ENCODE measurements at regions not wholly inside any gene's neighbourhood (a gene's known extent, or its start where the extent isn't known, plus 50 kb on each side); places are given as distances from the start of the nearest gene placed in this dataset.

DNA sequence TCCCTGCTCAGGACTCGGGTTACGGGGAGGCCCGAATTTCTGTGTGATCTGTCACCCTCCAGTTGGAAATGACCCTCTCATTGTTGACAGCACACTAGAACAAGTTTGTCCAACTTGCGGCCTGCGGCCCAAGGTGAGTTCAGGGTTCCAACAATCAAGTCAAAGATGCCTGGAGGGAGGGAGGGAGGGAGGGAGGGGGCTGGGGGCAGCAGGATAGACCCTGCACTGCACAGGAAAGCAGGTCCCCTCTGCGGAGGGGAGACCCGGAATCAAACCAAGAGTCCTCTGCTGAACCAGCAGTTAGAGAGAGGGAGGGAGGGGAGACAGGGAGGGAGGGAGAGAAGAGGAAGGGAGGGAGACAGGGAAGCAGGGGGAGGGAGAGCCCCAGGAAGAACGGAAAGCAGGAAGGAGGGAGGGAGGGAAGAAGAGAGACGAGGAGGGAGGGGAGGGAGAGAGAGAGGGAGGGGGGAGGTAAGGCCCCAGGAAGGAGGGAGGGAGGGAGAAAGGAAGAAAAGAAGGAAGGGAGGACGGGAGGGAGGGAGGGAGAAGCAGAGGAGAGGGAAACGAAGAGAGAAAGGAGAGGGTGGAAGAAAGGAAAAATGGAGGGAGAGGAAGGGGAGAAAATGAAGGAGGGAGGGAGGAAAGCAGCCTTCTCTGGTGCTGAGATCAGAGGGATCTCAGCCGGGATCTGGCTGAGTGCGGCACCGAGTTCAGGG, 96.7 kb upstream of the CDH5 start:
- no peaks in the 10 kb centered on the region for H3K9me3 Mint-ChIP-seq
- H3K27ac Mint-ChIP-seq: no peak overlapping the region
- ChIA-PET CTCF (interaction anchor here (1.6 kb wide), 1 partner anchor 74 kb away, joined by 3 read pairs; no protein-coding TSS in a partner anchor), POLR2A (no interaction called here)
- H3K4me1 Mint-ChIP-seq: peaks cover 6% of the 10 kb centered on the region
- peaks cover 23% of the 10 kb centered on the region for H3K27me3 Mint-ChIP-seq
- no peaks in the 10 kb centered on the region for H3K36me3 Mint-ChIP-seq (ENCODE audit: low read depth)
- peak; percentile 15 for DNase-seq
- no peak overlapping the region for H3K4me3 Mint-ChIP-seq

DNA sequence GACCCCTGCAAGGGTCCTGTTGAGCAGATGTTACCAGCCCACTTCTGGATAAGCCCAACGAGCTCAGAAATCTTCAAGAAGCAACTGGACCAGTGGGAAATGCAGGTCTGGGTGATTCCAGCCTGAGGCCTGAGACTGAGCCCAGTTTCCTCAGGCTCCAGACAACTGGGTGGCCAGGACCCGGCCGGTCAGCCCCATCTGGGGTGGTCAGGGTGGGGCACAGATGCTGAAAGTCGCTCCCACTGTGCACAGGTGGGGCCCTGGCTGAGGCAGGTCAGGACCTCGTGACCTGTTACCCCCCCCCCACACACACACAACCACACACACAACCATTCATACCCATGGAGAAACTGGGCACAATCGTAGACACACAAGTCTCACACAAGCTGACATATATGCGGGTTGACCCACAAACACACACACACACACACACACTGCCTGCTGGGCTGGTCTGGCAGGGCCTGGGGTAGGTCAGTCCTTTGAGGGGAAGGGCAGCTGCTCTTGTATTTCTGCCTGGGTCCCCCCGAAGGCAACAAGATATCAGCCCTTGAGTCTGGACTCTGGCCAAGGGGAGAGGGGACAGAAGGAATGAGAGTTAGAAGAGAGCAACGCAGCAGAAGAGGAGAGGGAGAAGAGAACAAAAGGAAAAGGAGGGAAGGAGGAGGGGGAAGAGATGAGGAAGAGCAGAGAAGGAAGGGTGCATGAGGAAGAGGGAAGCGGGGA, 99.0 kb upstream of the CDH5 start:
- ChIA-PET CTCF (interaction anchor here (2.3 kb wide), 1 partner anchor 8 kb away, joined by 7 read pairs; no protein-coding TSS in a partner anchor), POLR2A (no interaction called here)
- H3K4me3 Mint-ChIP-seq: no peak overlapping the region
- peak; percentile 5 for DNase-seq
- no peaks in the 10 kb centered on the region for H3K36me3 Mint-ChIP-seq (ENCODE audit: low read depth)
- H3K27me3 Mint-ChIP-seq: peaks cover 23% of the 10 kb centered on the region
- H3K27ac Mint-ChIP-seq: no peak overlapping the region
- no peaks in the 10 kb centered on the region for H3K9me3 Mint-ChIP-seq
- H3K4me1 Mint-ChIP-seq: peaks cover 4% of the 10 kb centered on the region

DNA sequence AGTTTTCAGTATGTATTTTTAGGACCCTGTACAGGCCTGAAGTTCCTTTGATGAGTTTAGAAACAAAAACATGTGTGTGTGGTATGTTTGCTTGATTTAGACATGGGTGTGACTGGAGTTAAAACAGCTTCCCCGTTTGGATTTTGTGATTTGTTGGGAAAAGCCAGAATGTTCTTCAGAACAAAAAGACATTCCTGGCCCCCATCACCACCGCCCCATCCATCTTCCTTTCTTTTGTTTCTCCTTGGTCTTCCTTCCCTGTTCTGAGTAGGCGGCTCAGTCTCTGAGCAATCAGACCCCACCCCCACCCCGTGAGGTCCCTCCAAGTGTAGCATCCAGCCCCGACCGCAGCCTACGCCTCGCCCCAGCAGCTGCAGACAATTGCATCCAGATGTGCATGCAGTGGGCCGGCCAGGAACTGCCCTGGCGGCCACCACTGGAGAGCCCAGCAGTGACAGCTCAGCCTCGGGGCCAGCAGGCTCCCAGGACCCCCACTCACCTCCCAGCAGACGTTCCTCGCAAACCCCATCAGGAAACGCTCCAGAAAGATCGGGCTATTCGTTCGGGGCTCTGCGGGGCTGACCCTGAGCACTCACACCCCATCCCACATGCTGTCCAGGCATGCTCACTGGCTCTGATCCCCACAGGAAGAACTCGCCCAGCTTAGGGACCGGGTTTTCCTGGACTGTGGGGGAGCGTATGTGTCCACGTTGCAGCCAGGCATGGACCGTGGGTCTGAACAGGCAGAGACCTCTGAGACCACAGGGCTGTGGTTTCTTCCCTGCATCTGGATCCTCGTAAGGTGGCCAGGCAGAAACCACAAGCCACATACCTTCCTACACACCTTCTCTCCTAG, 99.8 kb upstream of the CDH5 start:
- no peaks in the 10 kb centered on the region for H3K36me3 Mint-ChIP-seq (ENCODE audit: low read depth)
- peaks cover 4% of the 10 kb centered on the region for H3K4me1 Mint-ChIP-seq
- no peak overlapping the region for H3K4me3 Mint-ChIP-seq
- no peak overlapping the region for H3K27ac Mint-ChIP-seq
- CTCF ChIA-PET: interaction anchor here (2.3 kb wide), 1 partner anchor 9 kb away, joined by 7 read pairs; no protein-coding TSS in a partner anchor
- peaks cover 23% of the 10 kb centered on the region for H3K27me3 Mint-ChIP-seq
- DNase-seq: peak; percentile 13
- no peaks in the 10 kb centered on the region for H3K9me3 Mint-ChIP-seq
- POLR2A ChIA-PET: no interaction called here

DNA sequence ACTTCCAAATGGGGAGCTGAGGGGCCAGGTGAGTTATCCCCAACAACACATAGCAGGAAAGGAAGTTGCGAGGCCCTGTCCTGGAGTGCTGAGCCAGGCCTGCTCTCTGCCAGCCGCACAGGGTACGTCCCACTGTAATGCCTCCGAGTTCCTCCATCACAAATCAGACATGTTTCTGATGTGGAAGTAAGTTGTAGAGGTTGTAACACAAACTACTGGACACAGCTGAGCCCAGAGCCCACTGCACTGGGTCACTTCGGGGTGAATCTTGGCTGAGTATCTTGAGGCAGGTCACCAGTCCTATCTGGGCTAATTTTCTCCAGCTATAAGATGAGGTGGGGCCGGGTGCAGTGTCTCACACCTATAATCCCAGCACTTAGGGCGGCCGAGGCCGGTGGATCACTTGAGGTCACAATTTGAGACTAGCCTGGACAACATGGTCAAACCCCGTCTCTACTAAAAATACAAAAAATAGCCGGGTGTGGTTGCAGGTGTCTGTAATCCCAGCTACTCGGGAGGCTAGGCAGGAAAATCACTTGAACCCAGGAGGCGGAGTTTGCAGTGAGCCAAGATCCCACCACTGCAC, 100.8 kb upstream of the CDH5 start:
- Mint-ChIP-seq H3K27ac (no peak overlapping the region), H3K36me3 (ENCODE audit: low read depth) (no peaks in the 10 kb centered on the region), H3K27me3 (peaks cover 20% of the 10 kb centered on the region), H3K4me3 (no peak overlapping the region), H3K9me3 (no peaks in the 10 kb centered on the region), H3K4me1 (peaks cover under 1% of the 10 kb centered on the region)
- POLR2A ChIA-PET: no interaction called here
- DNase-seq: peak; percentile 11
- CTCF ChIA-PET: interaction anchor here (2.3 kb wide), 1 partner anchor 10 kb away, joined by 7 read pairs; no protein-coding TSS in a partner anchor

DNA sequence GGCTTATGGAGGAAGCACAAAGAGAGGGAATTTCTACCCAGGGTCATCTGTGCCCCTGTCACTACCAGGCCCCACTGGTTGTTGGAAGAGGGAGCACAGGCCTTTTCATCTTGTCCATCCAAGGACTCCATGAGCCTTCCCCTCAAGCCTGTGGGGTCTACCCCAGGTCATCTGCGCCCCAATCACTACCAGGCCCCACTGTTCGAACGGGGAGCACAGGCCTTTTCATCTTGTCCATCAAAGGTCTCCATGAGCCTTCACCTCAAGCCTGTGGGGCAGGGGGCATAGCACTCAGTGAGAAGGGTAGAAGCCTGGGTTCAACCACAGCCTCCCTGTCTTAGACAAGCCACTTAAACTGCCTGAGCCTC, 101.5 kb upstream of the CDH5 start:
- Mint-ChIP-seq H3K36me3 (ENCODE audit: low read depth) (no peaks in the 10 kb centered on the region), H3K27ac (no peak overlapping the region), H3K9me3 (no peaks in the 10 kb centered on the region), H3K4me3 (no peak overlapping the region), H3K4me1 (no peaks in the 10 kb centered on the region), H3K27me3 (peaks cover 19% of the 10 kb centered on the region)
- ChIA-PET POLR2A (no interaction called here), CTCF (no interaction called here)
- no peak for DNase-seq

DNA sequence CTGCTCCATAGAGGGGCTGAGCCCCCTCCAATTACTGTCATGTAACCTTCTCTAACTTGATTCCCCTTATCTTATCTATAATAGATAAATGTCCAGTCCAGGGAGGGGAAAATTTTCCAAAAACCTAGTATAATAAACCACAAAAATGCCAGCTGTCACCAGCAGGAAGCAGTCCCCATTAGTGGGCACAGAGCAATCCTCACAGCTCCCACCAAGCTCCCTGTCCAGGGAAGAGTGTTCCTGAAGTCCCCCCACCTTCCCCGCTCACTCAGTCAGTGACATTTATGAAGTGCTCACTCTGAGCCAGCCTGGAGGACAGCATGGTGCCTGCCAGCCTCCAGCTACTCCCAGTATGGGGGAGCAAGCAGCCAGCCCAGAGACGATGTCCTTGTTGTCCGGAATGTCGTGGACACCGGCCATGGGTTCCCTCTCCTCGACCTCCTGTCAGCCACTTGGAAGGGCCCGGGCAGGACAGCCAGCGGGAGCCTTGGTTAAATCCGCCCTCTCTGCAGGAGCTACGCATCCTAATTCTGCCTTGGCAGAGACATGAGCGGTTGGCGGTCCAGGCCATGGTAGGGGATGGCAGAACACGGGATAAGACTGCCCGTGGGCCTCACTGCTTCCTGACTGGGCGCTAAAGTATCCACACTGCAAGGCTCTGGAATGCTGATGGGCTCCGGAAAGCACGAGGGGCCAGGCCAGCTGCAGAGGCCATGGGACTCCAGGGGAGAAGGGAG, 102.0 kb upstream of the CDH5 start:
- H3K27me3 Mint-ChIP-seq: peaks cover 19% of the 10 kb centered on the region
- H3K27ac Mint-ChIP-seq: no peak overlapping the region
- peak; percentile 12 for DNase-seq
- ChIA-PET POLR2A (no interaction called here), CTCF (no interaction called here)
- H3K36me3 Mint-ChIP-seq (ENCODE audit: low read depth): no peaks in the 10 kb centered on the region
- no peaks in the 10 kb centered on the region for H3K9me3 Mint-ChIP-seq
- no peak overlapping the region for H3K4me3 Mint-ChIP-seq
- H3K4me1 Mint-ChIP-seq: no peaks in the 10 kb centered on the region

DNA sequence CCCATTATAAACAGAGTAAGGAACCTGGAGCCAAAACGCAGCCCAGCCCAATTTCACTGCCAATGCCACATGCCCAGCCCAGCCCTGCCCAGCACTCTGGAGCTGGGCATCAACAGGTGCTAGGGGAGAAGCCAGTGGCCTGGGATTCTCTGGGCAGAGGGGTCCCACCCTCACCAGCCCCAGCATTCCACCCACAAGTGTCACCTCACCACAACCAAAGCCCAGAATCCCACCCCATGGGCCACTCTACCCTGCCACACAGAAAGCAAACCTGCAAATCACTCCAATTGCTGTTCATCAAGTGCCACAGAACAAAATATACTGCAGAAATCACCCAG, 102.5 kb upstream of the CDH5 start:
- H3K9me3 Mint-ChIP-seq: no peaks in the 10 kb centered on the region
- CTCF ChIA-PET: no interaction called here
- peaks cover 15% of the 10 kb centered on the region for H3K27me3 Mint-ChIP-seq
- H3K36me3 Mint-ChIP-seq (ENCODE audit: low read depth): no peaks in the 10 kb centered on the region
- DNase-seq: no peak
- no peak overlapping the region for H3K27ac Mint-ChIP-seq
- POLR2A ChIA-PET: no interaction called here
- H3K4me1 Mint-ChIP-seq: no peaks in the 10 kb centered on the region
- no peak overlapping the region for H3K4me3 Mint-ChIP-seq

DNA sequence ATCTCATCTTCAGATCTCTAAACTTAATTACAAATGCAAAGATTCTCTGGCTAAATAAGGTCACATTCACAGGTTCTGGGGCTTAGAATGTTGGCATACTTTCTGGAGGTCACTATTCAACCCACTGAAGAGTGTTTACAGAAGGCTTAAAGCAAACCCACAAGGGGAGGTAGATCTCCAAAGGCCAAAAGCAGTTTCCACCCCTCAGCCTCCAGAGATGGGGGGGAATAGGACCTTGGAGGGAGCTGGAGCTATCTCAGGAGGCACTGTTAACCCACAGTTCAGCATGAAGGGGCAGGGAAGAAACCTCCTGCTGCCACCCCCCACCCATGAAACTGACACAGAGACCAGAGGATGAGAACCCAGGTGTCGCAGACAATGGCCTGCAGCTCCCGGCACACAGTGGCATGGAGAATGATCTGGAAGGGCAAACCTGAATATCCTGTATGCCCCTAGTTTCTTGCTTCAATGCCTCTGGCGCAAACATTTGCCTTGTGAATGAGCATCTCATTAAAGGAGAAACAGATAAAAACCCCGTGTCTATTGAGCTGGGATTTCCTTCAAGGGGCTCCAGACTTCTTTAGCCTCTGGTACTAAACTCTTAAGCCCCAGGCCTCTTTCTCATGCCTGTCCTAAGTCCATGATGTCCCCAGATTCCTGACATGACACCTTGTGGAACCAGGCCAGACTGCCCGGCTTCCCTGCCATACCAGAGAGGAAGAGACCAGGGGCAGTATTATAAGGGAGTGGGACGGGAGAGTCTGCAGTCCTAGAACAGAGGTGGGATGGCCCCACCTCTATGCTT, 103.1 kb upstream of the CDH5 start:
- DNase-seq: peak; percentile 7
- peaks cover 15% of the 10 kb centered on the region for H3K27me3 Mint-ChIP-seq
- ChIA-PET CTCF (no interaction called here), POLR2A (no interaction called here)
- H3K4me3 Mint-ChIP-seq: no peak overlapping the region
- H3K4me1 Mint-ChIP-seq: no peaks in the 10 kb centered on the region
- H3K27ac Mint-ChIP-seq: no peak overlapping the region
- H3K9me3 Mint-ChIP-seq: no peaks in the 10 kb centered on the region
- no peaks in the 10 kb centered on the region for H3K36me3 Mint-ChIP-seq (ENCODE audit: low read depth)

DNA sequence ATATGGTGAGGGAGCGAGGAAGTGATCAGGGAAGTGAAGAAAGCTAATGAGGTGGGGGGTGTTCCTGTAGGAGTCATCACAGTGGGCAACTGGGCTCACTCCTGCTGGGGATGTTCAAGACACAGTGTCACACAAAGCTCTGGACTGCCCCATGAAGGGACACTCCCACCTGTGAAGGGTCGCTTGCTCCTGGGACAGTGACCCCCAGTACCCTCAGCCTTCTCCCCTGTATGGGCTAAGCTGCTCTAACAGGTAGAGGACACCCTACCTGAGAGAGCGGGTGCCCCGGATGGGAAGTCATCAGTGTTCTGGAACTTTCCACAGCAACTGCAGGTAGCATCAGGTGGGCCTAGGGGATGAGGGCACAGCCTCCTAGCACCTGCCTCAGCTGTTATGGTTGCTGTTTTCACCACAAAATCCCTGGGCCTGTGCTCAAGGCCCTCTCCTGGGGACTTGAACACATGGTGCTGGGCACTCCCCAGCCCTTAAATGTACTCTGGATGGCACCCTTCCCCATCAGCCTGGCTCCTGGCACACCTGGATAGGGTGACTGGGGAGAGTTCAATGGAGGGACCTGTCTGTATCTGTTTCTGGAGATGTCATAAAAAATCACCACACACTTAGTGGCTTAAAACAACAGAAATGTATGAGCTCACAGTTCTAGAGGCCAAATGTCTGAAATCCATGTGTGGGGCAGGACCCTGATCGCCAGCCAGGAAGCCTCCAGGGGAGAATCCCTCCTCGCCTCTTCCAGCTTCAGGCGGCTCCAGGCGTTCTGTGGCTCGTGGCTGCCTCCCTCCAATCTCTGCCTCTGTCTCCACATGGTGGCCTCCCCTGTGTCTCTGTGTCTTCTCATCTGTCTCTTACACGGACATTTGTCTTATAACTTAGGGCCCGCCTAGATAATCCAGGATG, 104.0 kb upstream of the CDH5 start:
- Mint-ChIP-seq H3K9me3 (no peaks in the 10 kb centered on the region), H3K4me1 (no peaks in the 10 kb centered on the region), H3K27ac (no peak overlapping the region), H3K36me3 (ENCODE audit: low read depth) (no peaks in the 10 kb centered on the region), H3K4me3 (no peak overlapping the region), H3K27me3 (peaks cover 10% of the 10 kb centered on the region)
- DNase-seq: peak; percentile 9
- POLR2A ChIA-PET: no interaction called here
- CTCF ChIA-PET: no interaction called here

DNA sequence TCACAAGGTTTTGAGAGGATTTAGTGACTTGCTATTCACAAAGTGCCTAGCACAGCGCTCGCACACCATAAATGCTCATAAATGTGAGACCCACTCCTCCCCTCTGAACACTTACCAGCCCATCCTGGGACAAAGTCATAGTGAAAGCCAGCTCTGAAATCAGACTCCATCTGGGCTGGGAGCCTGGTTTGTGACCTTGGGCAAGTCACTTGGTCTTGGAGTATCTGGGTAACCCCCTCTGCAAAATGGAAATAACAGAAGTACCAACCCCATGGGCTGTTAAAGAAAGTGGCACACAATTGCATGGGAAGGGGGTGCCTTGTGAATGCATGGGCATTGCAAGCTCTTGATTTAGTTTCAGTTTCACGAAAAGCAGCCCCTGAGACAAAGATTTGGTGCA, 104.7 kb upstream of the CDH5 start:
- ChIA-PET POLR2A (no interaction called here), CTCF (no interaction called here)
- H3K4me1 Mint-ChIP-seq: no peaks in the 10 kb centered on the region
- H3K9me3 Mint-ChIP-seq: no peaks in the 10 kb centered on the region
- H3K36me3 Mint-ChIP-seq (ENCODE audit: low read depth): no peaks in the 10 kb centered on the region
- H3K27me3 Mint-ChIP-seq: peaks cover 8% of the 10 kb centered on the region
- no peak overlapping the region for H3K27ac Mint-ChIP-seq
- no peak for DNase-seq
- H3K4me3 Mint-ChIP-seq: no peak overlapping the region

DNA sequence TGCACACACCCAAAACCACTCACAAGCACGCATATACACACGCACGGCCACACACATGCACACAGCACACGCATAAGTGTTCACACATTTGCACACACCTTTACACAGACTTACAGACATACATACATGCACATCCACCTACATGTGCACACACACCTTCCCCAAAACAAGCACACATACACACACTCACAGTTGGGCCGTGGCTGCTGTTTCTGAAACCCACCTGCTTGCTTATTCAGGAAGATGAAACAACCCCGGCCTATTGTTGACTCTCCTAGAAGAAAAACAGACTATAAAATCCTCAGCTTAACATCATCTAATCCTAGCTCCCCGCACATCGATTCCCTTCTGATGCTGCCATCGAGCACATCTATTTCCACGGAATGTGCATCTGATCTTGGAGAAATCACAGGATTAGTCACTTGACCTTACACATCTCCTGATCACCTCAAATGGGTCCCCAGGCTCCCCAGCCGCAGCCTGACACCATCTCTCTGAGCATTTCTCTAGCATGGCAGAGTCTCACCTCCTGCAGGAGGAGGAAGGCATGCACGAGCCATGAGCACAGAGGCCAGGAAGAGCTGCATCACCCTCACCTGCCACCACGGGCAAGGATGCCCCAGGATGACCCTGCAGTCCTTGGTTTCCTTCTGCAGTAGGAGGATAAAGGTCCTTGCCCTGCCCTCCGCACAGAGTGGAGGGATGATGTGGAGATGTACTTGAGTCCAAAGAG, 105.8 kb upstream of the CDH5 start:
- CTCF ChIA-PET: no interaction called here
- DNase-seq: peak; percentile 5
- Mint-ChIP-seq H3K27me3 (no peaks in the 10 kb centered on the region), H3K36me3 (ENCODE audit: low read depth) (no peaks in the 10 kb centered on the region), H3K27ac (no peak overlapping the region), H3K9me3 (no peaks in the 10 kb centered on the region), H3K4me3 (no peak overlapping the region), H3K4me1 (no peaks in the 10 kb centered on the region)
- POLR2A ChIA-PET: no interaction called here

Data from activated CD4-positive, alpha-beta memory T cell treated with anti-CD3 and anti-CD28 coated beads, Interleukin-2, amount 10 ng/mL, durations not matched to agents 7 days and 5 days (primary cell).